ENCODE measurements at regions not wholly inside any gene's neighbourhood (a gene's known extent, or its start where the extent isn't known, plus 50 kb on each side); places are given as distances from the start of the nearest gene placed in this dataset.

DNA sequence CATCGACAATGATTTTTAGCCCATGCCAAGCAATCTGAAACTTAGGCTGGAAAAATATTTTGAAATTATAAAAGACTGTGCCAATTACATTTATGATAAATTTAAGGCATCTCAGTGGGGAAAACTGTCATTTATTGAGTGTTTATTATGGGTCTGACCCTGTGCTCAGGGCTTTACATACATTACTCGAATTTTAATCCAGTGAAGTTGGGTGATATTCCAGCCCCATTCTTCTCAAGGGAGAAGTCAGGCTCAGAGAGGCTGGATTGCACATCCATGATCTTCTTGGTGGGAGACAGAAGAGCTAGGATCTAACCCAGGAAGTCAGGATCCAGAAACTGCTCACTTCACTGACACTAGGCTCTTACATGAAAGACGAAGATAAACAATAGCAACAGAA is 260.8 kb downstream of the QDPR start:
- H2AFZ ChIP-seq (ENCODE audit: low read depth, low read length), result no peak overlapping the region
- no peak overlapping the region for H3K4me2 ChIP-seq (ENCODE audit: insufficient read depth, low read length)
- TF ChIP-seq, protein P1, sequence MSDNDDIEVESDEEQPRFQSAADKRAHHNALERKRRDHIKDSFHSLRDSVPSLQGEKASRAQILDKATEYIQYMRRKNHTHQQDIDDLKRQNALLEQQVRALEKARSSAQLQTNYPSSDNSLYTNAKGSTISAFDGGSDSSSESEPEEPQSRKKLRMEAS (IDR thresholded peaks at IDR 0.05; ENCODE audit: insufficient read depth, insufficient read length), result no peak
- TF ChIP-seq FOS (IDR thresholded peaks at IDR 0.05; ENCODE audit: borderline replicate concordance, insufficient read depth, low read length) (no peak), POLR2A (IDR thresholded peaks at IDR 0.05; ENCODE audit: low read depth, low read length) (no peak)
- TF ChIP-seq, protein P2, sequence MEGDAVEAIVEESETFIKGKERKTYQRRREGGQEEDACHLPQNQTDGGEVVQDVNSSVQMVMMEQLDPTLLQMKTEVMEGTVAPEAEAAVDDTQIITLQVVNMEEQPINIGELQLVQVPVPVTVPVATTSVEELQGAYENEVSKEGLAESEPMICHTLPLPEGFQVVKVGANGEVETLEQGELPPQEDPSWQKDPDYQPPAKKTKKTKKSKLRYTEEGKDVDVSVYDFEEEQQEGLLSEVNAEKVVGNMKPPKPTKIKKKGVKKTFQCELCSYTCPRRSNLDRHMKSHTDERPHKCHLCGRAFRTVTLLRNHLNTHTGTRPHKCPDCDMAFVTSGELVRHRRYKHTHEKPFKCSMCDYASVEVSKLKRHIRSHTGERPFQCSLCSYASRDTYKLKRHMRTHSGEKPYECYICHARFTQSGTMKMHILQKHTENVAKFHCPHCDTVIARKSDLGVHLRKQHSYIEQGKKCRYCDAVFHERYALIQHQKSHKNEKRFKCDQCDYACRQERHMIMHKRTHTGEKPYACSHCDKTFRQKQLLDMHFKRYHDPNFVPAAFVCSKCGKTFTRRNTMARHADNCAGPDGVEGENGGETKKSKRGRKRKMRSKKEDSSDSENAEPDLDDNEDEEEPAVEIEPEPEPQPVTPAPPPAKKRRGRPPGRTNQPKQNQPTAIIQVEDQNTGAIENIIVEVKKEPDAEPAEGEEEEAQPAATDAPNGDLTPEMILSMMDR (IDR thresholded peaks at IDR 0.05; ENCODE audit: extremely low read depth in 1 of 2, insufficient read depth in 1 of 2, low read depth in 1 of 2, low read length in 2 of 2), result no peak
- H3K9me3 ChIP-seq (replicated peaks; ENCODE audit: control insufficient read depth, insufficient read depth, low read length), result no peaks in the 10 kb centered on the region
- intact Hi-C loops (cut with micrococcal nuclease), result no loop called here
- H3K4me1 ChIP-seq (ENCODE audit: control insufficient read depth, extremely low read depth, insufficient read depth, low read length), result no peaks in the 10 kb centered on the region
- H3K9ac ChIP-seq (replicated peaks; ENCODE audit: extremely low read depth, insufficient read depth, low read length), result no peak overlapping the region
- peaks cover 3% of the 10 kb centered on the region in 2 experiments for H3K27me3 ChIP-seq (ENCODE audit: control insufficient read depth in 2 of 2, insufficient read depth in 2 of 2, low read length in 2 of 2)
- BruUV-seq (replicated peaks), result no TSS peak
- DNase-seq (ENCODE audit: low read depth, low spot score) (no peak), FAIRE-seq (no peak)
- H3K79me2 ChIP-seq (ENCODE audit: control insufficient read depth, insufficient read depth, low read length), result no peaks in the 10 kb centered on the region
- dilution Hi-C loops (cut with MboI; ENCODE audit: extremely low pct_ligation_motif_present, low sequenced_read_pairs), result no loop called here
- POLR2A ChIA-PET, result interaction anchor here (0.6 kb wide), 1 partner anchor 142 kb away, joined by 3 read pairs; no protein-coding TSS in a partner anchor
- CTCF ChIA-PET, result interaction anchor here (1.0 to 2.1 kb wide), 2 partner anchors 18 to 197 kb away, joined by 3 to 4 read pairs; no protein-coding TSS in a partner anchor
- H3K9me1 ChIP-seq (replicated peaks; ENCODE audit: control insufficient read depth, extremely low read depth, insufficient read depth, low read length), result no peaks in the 10 kb centered on the region
- H3K27ac ChIP-seq (ENCODE audit: insufficient read depth, low read depth, low read length), result no peak overlapping the region
- H3K36me3 ChIP-seq (ENCODE audit: control insufficient read depth in 2 of 2, extremely low read depth in 1 of 2, insufficient read depth in 2 of 2, low read length in 2 of 2), result no peaks in the 10 kb centered on the region
- no peak overlapping the region for H3K4me3 ChIP-seq (replicated peaks in 1 of 3; ENCODE audit: insufficient read depth in 1 of 3, low read depth in 1 of 3, low read length in 3 of 3)
- H4K20me1 ChIP-seq (replicated peaks; ENCODE audit: control insufficient read depth, extremely low read depth, insufficient read depth, low read length), result no peaks in the 10 kb centered on the region

DNA sequence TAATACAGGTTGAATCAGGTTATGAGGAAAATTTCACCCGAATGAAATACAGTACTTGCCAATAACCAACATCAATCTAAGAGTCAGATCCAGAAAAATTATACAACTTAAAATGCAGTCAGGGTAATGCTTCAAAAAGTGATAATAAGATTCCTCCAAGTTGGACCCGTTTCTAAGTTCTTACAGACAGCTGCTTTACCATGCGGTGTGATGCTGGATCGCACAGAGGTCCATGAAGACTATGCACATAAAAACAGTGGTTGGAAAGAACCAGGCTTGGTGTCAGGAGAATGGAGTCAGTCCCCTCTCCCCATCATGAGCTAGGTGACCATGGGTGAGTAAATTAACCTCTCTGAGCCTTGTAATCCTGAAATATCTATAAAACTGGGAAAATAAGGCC is 261.3 kb downstream of the QDPR start:
- CTCF ChIA-PET, result interaction anchor here (1.0 to 2.1 kb wide), 3 partner anchors 17 to 334 kb away, joined by 3 to 4 read pairs (median 4); no protein-coding TSS in a partner anchor

More for the DNA sequence above, 261.3 kb downstream of the QDPR start:
- H2AFZ ChIP-seq (ENCODE audit: low read depth, low read length), result no peak overlapping the region
- H3K9me3 ChIP-seq (replicated peaks; ENCODE audit: control insufficient read depth, insufficient read depth, low read length), result no peaks in the 10 kb centered on the region
- no peak overlapping the region for H3K27ac ChIP-seq (ENCODE audit: insufficient read depth, low read depth, low read length)
- no TSS peak for BruUV-seq (replicated peaks)
- TF ChIP-seq, protein P1 (IDR thresholded peaks at IDR 0.05; ENCODE audit: insufficient read depth, insufficient read length), result no peak
- TF ChIP-seq POLR2A (IDR thresholded peaks at IDR 0.05; ENCODE audit: low read depth, low read length) (no peak), FOS (IDR thresholded peaks at IDR 0.05; ENCODE audit: borderline replicate concordance, insufficient read depth, low read length) (no peak), GATA2 (IDR thresholded peaks at IDR 0.05; ENCODE audit: insufficient read depth, insufficient read length, low read depth, low read length) (no peak), MYC (IDR thresholded peaks at IDR 0.05; ENCODE audit: low read depth, low read length) (no peak), JUN (IDR thresholded peaks at IDR 0.05; ENCODE audit: borderline replicate concordance, insufficient read depth, insufficient read length, low read depth) (no peak), EZH2 (IDR thresholded peaks at IDR 0.05; ENCODE audit: borderline replicate concordance, low read depth, low read length, severe bottlenecking) (no peak), POLR2AphosphoS5 (IDR thresholded peaks at IDR 0.05; ENCODE audit: insufficient read depth, low read depth, low read length) (no peak)
- TF ChIP-seq, protein P2 (IDR thresholded peaks at IDR 0.05; ENCODE audit: extremely low read depth in 1 of 2, insufficient read depth in 1 of 2, low read depth in 1 of 2, low read length in 2 of 2), result no peak
- H3K27me3 ChIP-seq (ENCODE audit: control insufficient read depth in 2 of 2, insufficient read depth in 2 of 2, low read length in 2 of 2), result peaks cover 3 to 4% of the 10 kb centered on the region in 2 experiments
- no peaks in the 10 kb centered on the region for H3K4me1 ChIP-seq (ENCODE audit: control insufficient read depth, extremely low read depth, insufficient read depth, low read length)
- no peak overlapping the region for H3K4me2 ChIP-seq (ENCODE audit: insufficient read depth, low read length)
- no peaks in the 10 kb centered on the region for H4K20me1 ChIP-seq (replicated peaks; ENCODE audit: control insufficient read depth, extremely low read depth, insufficient read depth, low read length)
- dilution Hi-C loops (cut with MboI; ENCODE audit: extremely low pct_ligation_motif_present, low sequenced_read_pairs) (no loop called here), intact Hi-C loops (cut with micrococcal nuclease) (no loop called here)
- H3K9me1 ChIP-seq (replicated peaks; ENCODE audit: control insufficient read depth, extremely low read depth, insufficient read depth, low read length), result no peaks in the 10 kb centered on the region
- POLR2A ChIA-PET, result no interaction called here
- no peak for FAIRE-seq
- H3K4me3 ChIP-seq (replicated peaks in 1 of 3; ENCODE audit: insufficient read depth in 1 of 3, low read depth in 1 of 3, low read length in 3 of 3), result no peak overlapping the region
- no peaks in the 10 kb centered on the region for H3K79me2 ChIP-seq (ENCODE audit: control insufficient read depth, insufficient read depth, low read length)
- H3K36me3 ChIP-seq (ENCODE audit: control insufficient read depth in 2 of 2, extremely low read depth in 1 of 2, insufficient read depth in 2 of 2, low read length in 2 of 2), result no peaks in the 10 kb centered on the region
- H3K9ac ChIP-seq (replicated peaks; ENCODE audit: extremely low read depth, insufficient read depth, low read length), result no peak overlapping the region
- no peak for DNase-seq (ENCODE audit: low read depth, low spot score)
